B cell (primary cell): ENCODE measurements at regions not wholly inside any gene's neighbourhood (a gene's known extent, or its start where the extent isn't known, plus 50 kb on each side); places are given as distances from the start of the nearest gene placed in this dataset.

ENCODE experiments used
- EZH2 ChIP-seq: IDR thresholded peaks from 2 replicates; pipeline ENCODE4 v1.6.1; 2012; ENCODE audit warnings: borderline replicate concordance, low read depth, mild to moderate bottlenecking, moderate library complexity, low read length; ENCODE audit not compliant: insufficient read depth, poor library complexity, severe bottlenecking
- TF ChIP-seq, protein P1 (sequence below): fragments of 200-600 bp; IDR thresholded peaks from one replicate; pipeline ENCODE4 v1.8.0; 2022; ENCODE audit warnings: antibody characterized with exemption, mild to moderate bottlenecking

- TF ChIP-seq, protein P1, sequence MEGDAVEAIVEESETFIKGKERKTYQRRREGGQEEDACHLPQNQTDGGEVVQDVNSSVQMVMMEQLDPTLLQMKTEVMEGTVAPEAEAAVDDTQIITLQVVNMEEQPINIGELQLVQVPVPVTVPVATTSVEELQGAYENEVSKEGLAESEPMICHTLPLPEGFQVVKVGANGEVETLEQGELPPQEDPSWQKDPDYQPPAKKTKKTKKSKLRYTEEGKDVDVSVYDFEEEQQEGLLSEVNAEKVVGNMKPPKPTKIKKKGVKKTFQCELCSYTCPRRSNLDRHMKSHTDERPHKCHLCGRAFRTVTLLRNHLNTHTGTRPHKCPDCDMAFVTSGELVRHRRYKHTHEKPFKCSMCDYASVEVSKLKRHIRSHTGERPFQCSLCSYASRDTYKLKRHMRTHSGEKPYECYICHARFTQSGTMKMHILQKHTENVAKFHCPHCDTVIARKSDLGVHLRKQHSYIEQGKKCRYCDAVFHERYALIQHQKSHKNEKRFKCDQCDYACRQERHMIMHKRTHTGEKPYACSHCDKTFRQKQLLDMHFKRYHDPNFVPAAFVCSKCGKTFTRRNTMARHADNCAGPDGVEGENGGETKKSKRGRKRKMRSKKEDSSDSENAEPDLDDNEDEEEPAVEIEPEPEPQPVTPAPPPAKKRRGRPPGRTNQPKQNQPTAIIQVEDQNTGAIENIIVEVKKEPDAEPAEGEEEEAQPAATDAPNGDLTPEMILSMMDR: no peak
- TF ChIP-seq EZH2: no peak
These were observed 142.0 kb upstream of the KCNJ15 start for GRCh38 chr21:38114717-38115333.
